Spinal cord (tissue), 9 donors: ENCODE measurements at regions not wholly inside any gene's neighbourhood (a gene's known extent, or its start where the extent isn't known, plus 50 kb on each side); places are given as distances from the start of the nearest gene placed in this dataset.

Experiments used
- DNase-seq, 6 donors: peaks; one replicate each; pipeline versions ENCODE4 v3.0.0 to v3.0.0-alpha.2; 2013 to 2015; ENCODE audit warnings: low spot score in 6 of 6, low read depth in 4 of 6
- H3K27ac ChIP-seq: one replicate; pipeline ENCODE4 v1.5.1; 2013; ENCODE audit warnings: low read depth, low read length, control low read depth
- H3K27me3 ChIP-seq: one replicate; pipeline ENCODE4 v1.6.1; 2013; ENCODE audit warnings: low read length; ENCODE audit not compliant: control insufficient read depth, insufficient read depth
- H3K36me3 ChIP-seq: one replicate; pipeline ENCODE4 v1.6.1; 2013; ENCODE audit warnings: low read length; ENCODE audit not compliant: control insufficient read depth, insufficient read depth
- H3K4me1 ChIP-seq: one replicate; pipeline ENCODE4 v1.6.1; 2013; ENCODE audit warnings: low read length; ENCODE audit not compliant: control insufficient read depth, insufficient read depth
- H3K4me3 ChIP-seq: one replicate; pipeline ENCODE4 v1.5.1; 2013; ENCODE audit warnings: low read depth, low read length, control low read depth
- H3K9me3 ChIP-seq: one replicate; pipeline ENCODE4 v1.6.1; 2013; ENCODE audit warnings: low read length; ENCODE audit not compliant: control insufficient read depth, insufficient read depth
- WGBS: methylation state at CpG from one replicate; pipeline ENCODE4 v1.1.5; 2013; ENCODE audit warnings: missing lambda C conversion rate; ENCODE audit not compliant: insufficient coverage; 5-methylcytosine and 5-hydroxymethylcytosine counted together
- donor health status: healthy.

GRCh38 chr9:115640887-115641286, 512.7 kb upstream of the PAPPA start:
- Histone ChIP-seq H3K4me1 (no peaks in the 10 kb centered on the region), H3K36me3 (no peaks in the 10 kb centered on the region), H3K4me3 (no peak overlapping the region), H3K27ac (no peak overlapping the region), H3K9me3 (no peaks in the 10 kb centered on the region), H3K27me3 (no peaks in the 10 kb centered on the region)
- no peak for DNase-seq
- 83% methylated on average over 1 of the region's 2 CpGs for WGBS

- Histone ChIP-seq H3K9me3 (no peaks in the 10 kb centered on the region), H3K36me3 (no peaks in the 10 kb centered on the region), H3K27me3 (no peaks in the 10 kb centered on the region), H3K4me1 (no peaks in the 10 kb centered on the region), H3K27ac (no peak overlapping the region), H3K4me3 (no peak overlapping the region)
- no CpG with 5 or more reads among the region's 1 CpG for WGBS
- DNase-seq: no peak
Observed at GRCh38 chr9:115642285-115642684, 511.3 kb upstream of the PAPPA start.

GRCh38 chr9:115643948-115644727, 509.5 kb upstream of the PAPPA start:
- H3K27me3 ChIP-seq: no peaks in the 10 kb centered on the region
- no peaks in the 10 kb centered on the region for H3K4me1 ChIP-seq
- no peaks in the 10 kb centered on the region for H3K9me3 ChIP-seq
- no peak overlapping the region for H3K4me3 ChIP-seq
- H3K36me3 ChIP-seq: no peaks in the 10 kb centered on the region
- no peak for DNase-seq
- 100% methylated on average over 1 of the region's 4 CpGs for WGBS
- no peak overlapping the region for H3K27ac ChIP-seq

- H3K9me3 ChIP-seq: no peaks in the 10 kb centered on the region
- H3K36me3 ChIP-seq: no peaks in the 10 kb centered on the region
- no peaks in the 10 kb centered on the region for H3K27me3 ChIP-seq
- H3K4me3 ChIP-seq: no peak overlapping the region
- H3K4me1 ChIP-seq: no peaks in the 10 kb centered on the region
- WGBS: 66% methylated on average over 9 of the region's 9 CpGs
- peak overlapping the region; percentile 49 for H3K27ac ChIP-seq
- DNase-seq: peak in 1 of 6 donors; percentile 51
Observed at GRCh38 chr9:115649991-115650472, 503.6 kb upstream of the PAPPA start.

- Histone ChIP-seq H3K27me3 (no peaks in the 10 kb centered on the region), H3K36me3 (no peaks in the 10 kb centered on the region), H3K4me1 (no peaks in the 10 kb centered on the region), H3K9me3 (no peaks in the 10 kb centered on the region), H3K27ac (no peak overlapping the region), H3K4me3 (no peak overlapping the region)
- DNase-seq: no peak
Observed at GRCh38 chr9:115650768-115651167, 502.8 kb upstream of the PAPPA start.

- no peaks in the 10 kb centered on the region for H3K4me1 ChIP-seq
- no peaks in the 10 kb centered on the region for H3K27me3 ChIP-seq
- no peaks in the 10 kb centered on the region for H3K36me3 ChIP-seq
- no peak for DNase-seq
- no peaks in the 10 kb centered on the region for H3K9me3 ChIP-seq
- H3K4me3 ChIP-seq: no peak overlapping the region
- H3K27ac ChIP-seq: no peak overlapping the region
Observed at GRCh38 chr9:115651461-115651860, 502.1 kb upstream of the PAPPA start.

GRCh38 chr9:115653171-115653606, 500.4 kb upstream of the PAPPA start:
- no peak overlapping the region for H3K27ac ChIP-seq
- no peaks in the 10 kb centered on the region for H3K27me3 ChIP-seq
- WGBS: no CpG with 5 or more reads among the region's 3 CpGs
- H3K4me3 ChIP-seq: no peak overlapping the region
- DNase-seq: peak in 2 of 6 donors; percentile 43 to 64
- no peaks in the 10 kb centered on the region for H3K4me1 ChIP-seq
- no peaks in the 10 kb centered on the region for H3K9me3 ChIP-seq
- no peaks in the 10 kb centered on the region for H3K36me3 ChIP-seq

- Histone ChIP-seq H3K27me3 (no peaks in the 10 kb centered on the region), H3K4me3 (no peak overlapping the region), H3K9me3 (no peaks in the 10 kb centered on the region), H3K27ac (no peak overlapping the region), H3K4me1 (no peaks in the 10 kb centered on the region), H3K36me3 (no peaks in the 10 kb centered on the region)
- DNase-seq: no peak
- no CpG with 5 or more reads among the region's 2 CpGs for WGBS
Observed at GRCh38 chr9:115657695-115658094, 495.9 kb upstream of the PAPPA start.

GRCh38 chr9:115665519-115665918, 488.1 kb upstream of the PAPPA start:
- Histone ChIP-seq H3K27me3 (no peaks in the 10 kb centered on the region), H3K27ac (no peak overlapping the region), H3K4me1 (no peaks in the 10 kb centered on the region), H3K9me3 (no peaks in the 10 kb centered on the region), H3K4me3 (no peak overlapping the region), H3K36me3 (no peaks in the 10 kb centered on the region)
- no peak for DNase-seq
- no CpG with 5 or more reads among the region's 2 CpGs for WGBS

GRCh38 chr9:115668521-115668920, 485.1 kb upstream of the PAPPA start:
- 89% methylated on average over 1 of the region's 2 CpGs for WGBS
- H3K4me1 ChIP-seq: no peaks in the 10 kb centered on the region
- H3K9me3 ChIP-seq: no peaks in the 10 kb centered on the region
- no peaks in the 10 kb centered on the region for H3K36me3 ChIP-seq
- no peak overlapping the region for H3K27ac ChIP-seq
- H3K4me3 ChIP-seq: no peak overlapping the region
- DNase-seq: no peak
- H3K27me3 ChIP-seq: no peaks in the 10 kb centered on the region
